Transverse colon (tissue), 3 donors: ENCODE measurements at regions not wholly inside any gene's neighbourhood (a gene's known extent, or its start where the extent isn't known, plus 50 kb on each side); places are given as distances from the start of the nearest gene placed in this dataset.

Experiments used
- POLR2A ChIP-seq: fragments of 450-650 bp; IDR thresholded peaks from one replicate; pipeline ENCODE4 v1.6.1; 2016; ENCODE audit warnings: antibody characterized with exemption, mild to moderate bottlenecking, moderate library complexity
- TF ChIP-seq, protein P1 (sequence below), 5 experiments: fragments of 200-600 bp in 3 of 5; fragments of 450-650 bp in 2 of 5; sonication (generic) in 3 of 5; IDR thresholded peaks; 1 replicate in 2 of 5; 2 replicates in 3 of 5; pipeline ENCODE4 v1.5.1; 2016 to 2017; ENCODE audit warnings: antibody characterized with exemption in 5 of 5, inconsistent platforms in 3 of 5, mild to moderate bottlenecking in 2 of 5, moderate library complexity in 1 of 5

- TF ChIP-seq, protein P1, sequence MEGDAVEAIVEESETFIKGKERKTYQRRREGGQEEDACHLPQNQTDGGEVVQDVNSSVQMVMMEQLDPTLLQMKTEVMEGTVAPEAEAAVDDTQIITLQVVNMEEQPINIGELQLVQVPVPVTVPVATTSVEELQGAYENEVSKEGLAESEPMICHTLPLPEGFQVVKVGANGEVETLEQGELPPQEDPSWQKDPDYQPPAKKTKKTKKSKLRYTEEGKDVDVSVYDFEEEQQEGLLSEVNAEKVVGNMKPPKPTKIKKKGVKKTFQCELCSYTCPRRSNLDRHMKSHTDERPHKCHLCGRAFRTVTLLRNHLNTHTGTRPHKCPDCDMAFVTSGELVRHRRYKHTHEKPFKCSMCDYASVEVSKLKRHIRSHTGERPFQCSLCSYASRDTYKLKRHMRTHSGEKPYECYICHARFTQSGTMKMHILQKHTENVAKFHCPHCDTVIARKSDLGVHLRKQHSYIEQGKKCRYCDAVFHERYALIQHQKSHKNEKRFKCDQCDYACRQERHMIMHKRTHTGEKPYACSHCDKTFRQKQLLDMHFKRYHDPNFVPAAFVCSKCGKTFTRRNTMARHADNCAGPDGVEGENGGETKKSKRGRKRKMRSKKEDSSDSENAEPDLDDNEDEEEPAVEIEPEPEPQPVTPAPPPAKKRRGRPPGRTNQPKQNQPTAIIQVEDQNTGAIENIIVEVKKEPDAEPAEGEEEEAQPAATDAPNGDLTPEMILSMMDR (IDR thresholded peaks at IDR 0.05), result no peak
- TF ChIP-seq POLR2A, result no peak
Measured at GRCh38 chr7:12474035-12474434, 70.4 kb upstream of the VWDE start.
